ENCODE measurements at regions not wholly inside any gene's neighbourhood (a gene's known extent, or its start where the extent isn't known, plus 50 kb on each side); places are given as distances from the start of the nearest gene placed in this dataset.

- Histone ChIP-seq H4K20me1 (ENCODE audit: insufficient read depth, low read length, poor library complexity, severe bottlenecking) (no peaks in the 10 kb centered on the region), H3K9me2 (replicated peaks; ENCODE audit: low read depth, low read length) (no peaks in the 10 kb centered on the region), H3K4me1 (ENCODE audit: insufficient read depth, low read length, poor library complexity, severe bottlenecking) (no peaks in the 10 kb centered on the region), H3K4me3 (ENCODE audit: low read length, poor library complexity, severe bottlenecking) (no peak overlapping the region), H3F3A (ENCODE audit: low read depth) (no peaks in the 10 kb centered on the region), H3K9me3 (ENCODE audit: insufficient read depth, low read depth, low read length) (no peaks in the 10 kb centered on the region), H3K9ac (ENCODE audit: low read depth, low read length, poor library complexity, severe bottlenecking) (no peak overlapping the region), H3K36me3 (ENCODE audit: insufficient read depth, low read length) (no peaks in the 10 kb centered on the region), H3K27me3 (ENCODE audit: insufficient read depth, low read length, poor library complexity, severe bottlenecking) (no peaks in the 10 kb centered on the region), H3K79me2 (ENCODE audit: insufficient read depth, low read length) (no peaks in the 10 kb centered on the region), H2AFZ (ENCODE audit: low read length) (no peak overlapping the region), H3K4me2 (ENCODE audit: low read depth, low read length, poor library complexity, severe bottlenecking) (no peak overlapping the region)
- TF ChIP-seq CTCF (conservative IDR thresholded peaks at IDR 0.05; ENCODE audit: low read length) (no peak), EZH2phosphoT487 (IDR thresholded peaks at IDR 0.05; ENCODE audit: borderline replicate concordance) (no peak)
Observed at GRCh38 chr7:118452128-118452527, 227.6 kb downstream of the ANKRD7 start.

- Histone ChIP-seq H3F3A (ENCODE audit: low read depth) (no peaks in the 10 kb centered on the region), H3K9me2 (replicated peaks; ENCODE audit: low read depth, low read length) (no peaks in the 10 kb centered on the region), H3K4me1 (ENCODE audit: insufficient read depth, low read length, poor library complexity, severe bottlenecking) (no peaks in the 10 kb centered on the region), H3K4me3 (ENCODE audit: low read length, poor library complexity, severe bottlenecking) (no peak overlapping the region), H3K79me2 (ENCODE audit: insufficient read depth, low read length) (no peaks in the 10 kb centered on the region), H3K4me2 (ENCODE audit: low read depth, low read length, poor library complexity, severe bottlenecking) (no peak overlapping the region), H3K36me3 (ENCODE audit: insufficient read depth, low read length) (no peaks in the 10 kb centered on the region), H3K27me3 (ENCODE audit: insufficient read depth, low read length, poor library complexity, severe bottlenecking) (no peaks in the 10 kb centered on the region), H4K20me1 (ENCODE audit: insufficient read depth, low read length, poor library complexity, severe bottlenecking) (no peaks in the 10 kb centered on the region), H2AFZ (ENCODE audit: low read length) (no peak overlapping the region), H3K9ac (ENCODE audit: low read depth, low read length, poor library complexity, severe bottlenecking) (no peak overlapping the region), H3K9me3 (ENCODE audit: insufficient read depth, low read depth, low read length) (no peaks in the 10 kb centered on the region)
- no peak for TF ChIP-seq CTCF (conservative IDR thresholded peaks at IDR 0.05; ENCODE audit: low read length)
- TF ChIP-seq EZH2phosphoT487 (IDR thresholded peaks at IDR 0.05; ENCODE audit: borderline replicate concordance): no peak
Observed at GRCh38 chr7:118467381-118467780, 242.9 kb downstream of the ANKRD7 start.

GRCh38 chr7:118472581-118472980 is 248.1 kb downstream of the ANKRD7 start:
- no peaks in the 10 kb centered on the region for H3K9me3 ChIP-seq (ENCODE audit: insufficient read depth, low read depth, low read length)
- no peaks in the 10 kb centered on the region for H3K79me2 ChIP-seq (ENCODE audit: insufficient read depth, low read length)
- no peak overlapping the region for H2AFZ ChIP-seq (ENCODE audit: low read length)
- no peaks in the 10 kb centered on the region for H3K36me3 ChIP-seq (ENCODE audit: insufficient read depth, low read length)
- no peak overlapping the region for H3K4me2 ChIP-seq (ENCODE audit: low read depth, low read length, poor library complexity, severe bottlenecking)
- H4K20me1 ChIP-seq (ENCODE audit: insufficient read depth, low read length, poor library complexity, severe bottlenecking): no peaks in the 10 kb centered on the region
- no peaks in the 10 kb centered on the region for H3K4me1 ChIP-seq (ENCODE audit: insufficient read depth, low read length, poor library complexity, severe bottlenecking)
- no peaks in the 10 kb centered on the region for H3K9me2 ChIP-seq (replicated peaks; ENCODE audit: low read depth, low read length)
- H3K9ac ChIP-seq (ENCODE audit: low read depth, low read length, poor library complexity, severe bottlenecking): no peak overlapping the region
- H3F3A ChIP-seq (ENCODE audit: low read depth): no peaks in the 10 kb centered on the region
- no peak overlapping the region for H3K4me3 ChIP-seq (ENCODE audit: low read length, poor library complexity, severe bottlenecking)
- H3K27me3 ChIP-seq (ENCODE audit: insufficient read depth, low read length, poor library complexity, severe bottlenecking): no peaks in the 10 kb centered on the region
- TF ChIP-seq CTCF (conservative IDR thresholded peaks at IDR 0.05; ENCODE audit: low read length) (no peak), EZH2phosphoT487 (IDR thresholded peaks at IDR 0.05; ENCODE audit: borderline replicate concordance) (no peak)

Data from Loucy (cell line).